AG04450 (cell line): ENCODE measurements at regions not wholly inside any gene's neighbourhood (a gene's known extent, or its start where the extent isn't known, plus 50 kb on each side); places are given as distances from the start of the nearest gene placed in this dataset.

Experiments
- CTCF ChIA-PET: fragments of 300-600, 350-600 bp; formaldehyde crosslinking; extraction: SDS; loops from one replicate; lab custom pipeline; 2022; ENCODE audit warnings: antibody characterized with exemption, inconsistent platforms; lab: Charles Lee
- POLR2A ChIA-PET: fragments of 350-600 bp; formaldehyde crosslinking; extraction: SDS; loops from one replicate; lab custom pipeline; 2021; ENCODE audit warnings: antibody characterized with exemption, inconsistent platforms; lab: Yijun Ruan, JAX
- DNase-seq: peaks from one replicate; pipeline ENCODE4 v3.0.0-alpha.2; 2011; ENCODE audit warnings: low read depth, low spot score
- H3K27ac ChIP-seq: one replicate; pipeline ENCODE4 v1.5.1; 2012; ENCODE audit warnings: low read depth, low read length, control low read depth
- H3K27me3 ChIP-seq: one replicate; pipeline ENCODE4 v1.6.0; 2012; ENCODE audit warnings: low read length; ENCODE audit not compliant: control insufficient read depth, insufficient read depth
- H3K4me3 ChIP-seq: 2 replicates; pipeline ENCODE4 v1.5.1; 2011; ENCODE audit warnings: mild to moderate bottlenecking, low read depth, low read length, control low read depth
- H3K9me3 ChIP-seq: 2 replicates; pipeline ENCODE4 v1.5.1; 2012; ENCODE audit warnings: low read length; ENCODE audit not compliant: control insufficient read depth, insufficient read depth
- CTCF ChIP-seq: IDR thresholded peaks from 2 replicates; pipeline ENCODE4 v1.5.1; 2011; ENCODE audit warnings: low read depth, low read length, control low read depth, inconsistent platforms

- no peaks in the 10 kb centered on the region; the same call in 1 of the 2 replicates for H3K9me3 ChIP-seq
- ChIA-PET POLR2A (no interaction called here), CTCF (no interaction called here)
- no peak overlapping the region for H3K27ac ChIP-seq
- H3K27me3 ChIP-seq = peaks cover 50% of the 10 kb centered on the region
- no peak overlapping the region for H3K4me3 ChIP-seq
- TF ChIP-seq CTCF = no peak
- DNase-seq = no peak
Observed at GRCh38 chr17:83179811-83180210, 100.4 kb downstream of the METRNL start.

GRCh38 chr17:83180264-83180995, 101.0 kb downstream of the METRNL start:
- DNase-seq = no peak

GRCh38 chr17:83180996-83181481, 101.6 kb downstream of the METRNL start:
- POLR2A ChIA-PET = no interaction called here
- CTCF ChIA-PET = no interaction called here
- DNase-seq = no peak

More at GRCh38 chr17:83180264-83180995, 101.0 kb downstream of the METRNL start:
- CTCF ChIA-PET = no interaction called here
- TF ChIP-seq CTCF = no peak
- peaks cover 56% of the 10 kb centered on the region for H3K27me3 ChIP-seq
- POLR2A ChIA-PET = no interaction called here
- H3K9me3 ChIP-seq = peaks cover 5% of the 10 kb centered on the region; the same call in 1 of the 2 replicates
- H3K27ac ChIP-seq = no peak overlapping the region
- no peak overlapping the region for H3K4me3 ChIP-seq

GRCh38 chr17:83181991-83182619, 102.7 kb downstream of the METRNL start:
- H3K4me3 ChIP-seq = no peak overlapping the region
- TF ChIP-seq CTCF = no peak
- POLR2A ChIA-PET = no interaction called here
- H3K27ac ChIP-seq = no peak overlapping the region
- peaks cover 7% of the 10 kb centered on the region; the same call in 1 of the 2 replicates for H3K9me3 ChIP-seq
- peaks cover 51% of the 10 kb centered on the region for H3K27me3 ChIP-seq
- DNase-seq = no peak
- CTCF ChIA-PET = no interaction called here

More at GRCh38 chr17:83180996-83181481, 101.6 kb downstream of the METRNL start:
- H3K27ac ChIP-seq = no peak overlapping the region
- peaks cover 55% of the 10 kb centered on the region for H3K27me3 ChIP-seq
- no peak overlapping the region for H3K4me3 ChIP-seq
- H3K9me3 ChIP-seq = peaks cover 5% of the 10 kb centered on the region; the same call in 1 of the 2 replicates
- no peak for TF ChIP-seq CTCF

GRCh38 chr17:83182620-83183101, 103.3 kb downstream of the METRNL start:
- H3K27ac ChIP-seq = no peak overlapping the region
- no peak for TF ChIP-seq CTCF
- H3K4me3 ChIP-seq = no peak overlapping the region
- DNase-seq = no peak
- ChIA-PET CTCF (no interaction called here), POLR2A (no interaction called here)
- H3K9me3 ChIP-seq = peaks cover 9% of the 10 kb centered on the region
- H3K27me3 ChIP-seq = peaks cover 47% of the 10 kb centered on the region
